ENCODE measurements at regions not wholly inside any gene's neighbourhood (a gene's known extent, or its start where the extent isn't known, plus 50 kb on each side); places are given as distances from the start of the nearest gene placed in this dataset.
"Not testable (repeated sequence)": the region's sequence is repeated elsewhere in the genome, so short reads cannot be mapped to it uniquely, and the experiment has no call there.

GRCh38 chr13:70758932-70759331 is 650.7 kb upstream of the KLHL1 start:
- Histone ChIP-seq H3K27ac (ENCODE audit: insufficient read depth, low read length, poor library complexity, severe bottlenecking) (no peak overlapping the region), H3K9me3 (ENCODE audit: control insufficient read depth, low read length) (no peaks in the 10 kb centered on the region), H3K36me3 (ENCODE audit: control insufficient read depth, insufficient read depth, low read length) (no peaks in the 10 kb centered on the region), H3K4me3 (ENCODE audit: insufficient read depth, low read depth, low read length, poor library complexity, severe bottlenecking) (no peak overlapping the region), H3K4me1 (ENCODE audit: control insufficient read depth, insufficient read depth, low read length, poor library complexity, severe bottlenecking) (no peaks in the 10 kb centered on the region), H3K27me3 (replicated peaks; ENCODE audit: control insufficient read depth, insufficient read depth, low read length, poor library complexity, severe bottlenecking) (no peaks in the 10 kb centered on the region)
- DNase-seq, result no peak

GRCh38 chr13:70756088-70756487 is 647.8 kb upstream of the KLHL1 start:
- Histone ChIP-seq H3K4me1 (ENCODE audit: control insufficient read depth, insufficient read depth, low read length, poor library complexity, severe bottlenecking) (no peaks in the 10 kb centered on the region), H3K4me3 (ENCODE audit: insufficient read depth, low read depth, low read length, poor library complexity, severe bottlenecking) (no peak overlapping the region), H3K27ac (ENCODE audit: insufficient read depth, low read length, poor library complexity, severe bottlenecking) (no peak overlapping the region), H3K36me3 (ENCODE audit: control insufficient read depth, insufficient read depth, low read length) (no peaks in the 10 kb centered on the region), H3K9me3 (ENCODE audit: control insufficient read depth, low read length) (no peaks in the 10 kb centered on the region), H3K27me3 (replicated peaks; ENCODE audit: control insufficient read depth, insufficient read depth, low read length, poor library complexity, severe bottlenecking) (no peaks in the 10 kb centered on the region)
- DNase-seq, result no peak

- no peak overlapping the region for H3K27ac ChIP-seq (ENCODE audit: insufficient read depth, low read length, poor library complexity, severe bottlenecking)
- H3K36me3 ChIP-seq (ENCODE audit: control insufficient read depth, insufficient read depth, low read length), result no peaks in the 10 kb centered on the region
- no peaks in the 10 kb centered on the region for H3K9me3 ChIP-seq (ENCODE audit: control insufficient read depth, low read length)
- H3K4me1 ChIP-seq (ENCODE audit: control insufficient read depth, insufficient read depth, low read length, poor library complexity, severe bottlenecking), result no peaks in the 10 kb centered on the region
- no peaks in the 10 kb centered on the region for H3K27me3 ChIP-seq (replicated peaks; ENCODE audit: control insufficient read depth, insufficient read depth, low read length, poor library complexity, severe bottlenecking)
- no peak overlapping the region for H3K4me3 ChIP-seq (ENCODE audit: insufficient read depth, low read depth, low read length, poor library complexity, severe bottlenecking)
- no peak for DNase-seq
These were observed 647.2 kb upstream of the KLHL1 start for GRCh38 chr13:70755456-70755855.

GRCh38 chr13:70747262-70747661 is 639.0 kb upstream of the KLHL1 start:
- no peaks in the 10 kb centered on the region for H3K4me1 ChIP-seq (ENCODE audit: control insufficient read depth, insufficient read depth, low read length, poor library complexity, severe bottlenecking)
- no peaks in the 10 kb centered on the region for H3K27me3 ChIP-seq (replicated peaks; ENCODE audit: control insufficient read depth, insufficient read depth, low read length, poor library complexity, severe bottlenecking)
- no peak for DNase-seq
- H3K36me3 ChIP-seq (ENCODE audit: control insufficient read depth, insufficient read depth, low read length), result no peaks in the 10 kb centered on the region
- no peaks in the 10 kb centered on the region for H3K9me3 ChIP-seq (ENCODE audit: control insufficient read depth, low read length)
- no peak overlapping the region for H3K4me3 ChIP-seq (ENCODE audit: insufficient read depth, low read depth, low read length, poor library complexity, severe bottlenecking)
- H3K27ac ChIP-seq (ENCODE audit: insufficient read depth, low read length, poor library complexity, severe bottlenecking), result no peak overlapping the region

- H3K9me3 ChIP-seq (ENCODE audit: control insufficient read depth, low read length); H3K27me3 ChIP-seq (replicated peaks; ENCODE audit: control insufficient read depth, insufficient read depth, low read length, poor library complexity, severe bottlenecking); H3K4me1 ChIP-seq (ENCODE audit: control insufficient read depth, insufficient read depth, low read length, poor library complexity, severe bottlenecking); H3K36me3 ChIP-seq (ENCODE audit: control insufficient read depth, insufficient read depth, low read length); DNase-seq; H3K27ac ChIP-seq (ENCODE audit: insufficient read depth, low read length, poor library complexity, severe bottlenecking); H3K4me3 ChIP-seq (ENCODE audit: insufficient read depth, low read depth, low read length, poor library complexity, severe bottlenecking): not testable (repeated sequence)
These were observed 638.2 kb upstream of the KLHL1 start for GRCh38 chr13:70746469-70746868.

- no peak overlapping the region for H3K4me3 ChIP-seq (ENCODE audit: insufficient read depth, low read depth, low read length, poor library complexity, severe bottlenecking)
- no peaks in the 10 kb centered on the region for H3K27me3 ChIP-seq (replicated peaks; ENCODE audit: control insufficient read depth, insufficient read depth, low read length, poor library complexity, severe bottlenecking)
- H3K27ac ChIP-seq (ENCODE audit: insufficient read depth, low read length, poor library complexity, severe bottlenecking), result no peak overlapping the region
- H3K9me3 ChIP-seq (ENCODE audit: control insufficient read depth, low read length), result no peaks in the 10 kb centered on the region
- no peaks in the 10 kb centered on the region for H3K4me1 ChIP-seq (ENCODE audit: control insufficient read depth, insufficient read depth, low read length, poor library complexity, severe bottlenecking)
- no peak for DNase-seq
- H3K36me3 ChIP-seq (ENCODE audit: control insufficient read depth, insufficient read depth, low read length), result no peaks in the 10 kb centered on the region
These were observed 628.5 kb upstream of the KLHL1 start for GRCh38 chr13:70736622-70737317.

GRCh38 chr13:70732611-70733010 is 624.4 kb upstream of the KLHL1 start:
- Histone ChIP-seq H3K27me3 (replicated peaks; ENCODE audit: control insufficient read depth, insufficient read depth, low read length, poor library complexity, severe bottlenecking) (no peaks in the 10 kb centered on the region), H3K4me3 (ENCODE audit: insufficient read depth, low read depth, low read length, poor library complexity, severe bottlenecking) (no peak overlapping the region), H3K27ac (ENCODE audit: insufficient read depth, low read length, poor library complexity, severe bottlenecking) (no peak overlapping the region), H3K9me3 (ENCODE audit: control insufficient read depth, low read length) (no peaks in the 10 kb centered on the region), H3K36me3 (ENCODE audit: control insufficient read depth, insufficient read depth, low read length) (no peaks in the 10 kb centered on the region), H3K4me1 (ENCODE audit: control insufficient read depth, insufficient read depth, low read length, poor library complexity, severe bottlenecking) (no peaks in the 10 kb centered on the region)
- DNase-seq, result no peak

GRCh38 chr13:70729369-70729768 is 621.1 kb upstream of the KLHL1 start:
- Histone ChIP-seq H3K27ac (ENCODE audit: insufficient read depth, low read length, poor library complexity, severe bottlenecking) (no peak overlapping the region), H3K9me3 (ENCODE audit: control insufficient read depth, low read length) (no peaks in the 10 kb centered on the region), H3K4me3 (ENCODE audit: insufficient read depth, low read depth, low read length, poor library complexity, severe bottlenecking) (no peak overlapping the region), H3K27me3 (replicated peaks; ENCODE audit: control insufficient read depth, insufficient read depth, low read length, poor library complexity, severe bottlenecking) (no peaks in the 10 kb centered on the region), H3K36me3 (ENCODE audit: control insufficient read depth, insufficient read depth, low read length) (no peaks in the 10 kb centered on the region), H3K4me1 (ENCODE audit: control insufficient read depth, insufficient read depth, low read length, poor library complexity, severe bottlenecking) (no peaks in the 10 kb centered on the region)
- no peak for DNase-seq

- Histone ChIP-seq H3K27ac (ENCODE audit: insufficient read depth, low read length, poor library complexity, severe bottlenecking) (no peak overlapping the region), H3K36me3 (ENCODE audit: control insufficient read depth, insufficient read depth, low read length) (no peaks in the 10 kb centered on the region), H3K27me3 (replicated peaks; ENCODE audit: control insufficient read depth, insufficient read depth, low read length, poor library complexity, severe bottlenecking) (no peaks in the 10 kb centered on the region), H3K9me3 (ENCODE audit: control insufficient read depth, low read length) (no peaks in the 10 kb centered on the region), H3K4me3 (ENCODE audit: insufficient read depth, low read depth, low read length, poor library complexity, severe bottlenecking) (no peak overlapping the region), H3K4me1 (ENCODE audit: control insufficient read depth, insufficient read depth, low read length, poor library complexity, severe bottlenecking) (no peaks in the 10 kb centered on the region)
- DNase-seq, result no peak
These were observed 615.5 kb upstream of the KLHL1 start for GRCh38 chr13:70723732-70724131.

- no peak for DNase-seq
- H3K27me3 ChIP-seq (replicated peaks; ENCODE audit: control insufficient read depth, insufficient read depth, low read length, poor library complexity, severe bottlenecking), result no peaks in the 10 kb centered on the region
These were observed 612.1 kb upstream of the KLHL1 start for GRCh38 chr13:70720386-70720785.

More at GRCh38 chr13:70720386-70720785, 612.1 kb upstream of the KLHL1 start:
- no peaks in the 10 kb centered on the region for H3K4me1 ChIP-seq (ENCODE audit: control insufficient read depth, insufficient read depth, low read length, poor library complexity, severe bottlenecking)
- no peak overlapping the region for H3K4me3 ChIP-seq (ENCODE audit: insufficient read depth, low read depth, low read length, poor library complexity, severe bottlenecking)
- no peaks in the 10 kb centered on the region for H3K9me3 ChIP-seq (ENCODE audit: control insufficient read depth, low read length)
- H3K36me3 ChIP-seq (ENCODE audit: control insufficient read depth, insufficient read depth, low read length), result no peaks in the 10 kb centered on the region
- H3K27ac ChIP-seq (ENCODE audit: insufficient read depth, low read length, poor library complexity, severe bottlenecking), result no peak overlapping the region
